ENCODE measurements at regions not wholly inside any gene's neighbourhood (a gene's known extent, or its start where the extent isn't known, plus 50 kb on each side); places are given as distances from the start of the nearest gene placed in this dataset.

GRCh38 chr4:10354746-10355145 is 102.5 kb downstream of the ZNF518B start:
- CTCF ChIA-PET = no interaction called here

More at GRCh38 chr4:10354746-10355145, 102.5 kb downstream of the ZNF518B start:
- Histone ChIP-seq H3K23ac (ENCODE audit: low read depth, low read length) (no peak overlapping the region), H2BK15ac (ENCODE audit: low read depth, low read length) (no peak overlapping the region), H3K4me2 (ENCODE audit: low read depth, low read length) (no peak overlapping the region), H2AFZ (replicated peaks; ENCODE audit: low read length, poor library complexity) (no peak overlapping the region), H3K27ac (ENCODE audit: insufficient read depth, low read length) (no peak overlapping the region), H3K4ac (ENCODE audit: low read depth, low read length) (no peak overlapping the region), H3K9me3 (ENCODE audit: control insufficient read depth, insufficient read depth, low read length) (peaks cover 3% of the 10 kb centered on the region; the same call in 1 of the 2 replicates), H2BK120ac (ENCODE audit: low read depth, low read length) (no peak overlapping the region), H3K27me3 (ENCODE audit: control insufficient read depth, insufficient read depth, low read length) (no peaks in the 10 kb centered on the region), H2AK9ac (replicated peaks; ENCODE audit: low read depth, low read length, poor library complexity) (no peak overlapping the region), H3K14ac (replicated peaks; ENCODE audit: low read depth, low read length) (no peak overlapping the region), H2AK5ac (ENCODE audit: low read depth, low read length) (no peak overlapping the region), H3K18ac (ENCODE audit: low read depth, low read length) (no peak overlapping the region), H3K4me3 (ENCODE audit: insufficient read depth, low read depth, low read length) (no peak overlapping the region), H3K9me1 (ENCODE audit: insufficient read depth, low read length) (no peaks in the 10 kb centered on the region), H3K56ac (ENCODE audit: extremely low read depth, insufficient read depth, low read length) (no peak overlapping the region), H4K20me1 (ENCODE audit: insufficient read depth, low read length) (no peaks in the 10 kb centered on the region), H2BK20ac (ENCODE audit: low read depth, low read length) (no peak overlapping the region), H3K4me1 (ENCODE audit: control insufficient read depth, insufficient read depth, low read length) (no peaks in the 10 kb centered on the region), H2BK5ac (ENCODE audit: low read depth, low read length, poor library complexity, severe bottlenecking) (no peak overlapping the region), H4K8ac (ENCODE audit: low read depth in 2 of 2, low read length in 2 of 2) (no peak overlapping the region), H3K79me1 (ENCODE audit: low read depth in 1 of 2, low read length in 2 of 2) (no peaks in the 10 kb centered on the region), H3K9ac (ENCODE audit: low read depth, low read length) (no peak overlapping the region), H4K91ac (ENCODE audit: insufficient read depth, low read depth, low read length) (no peak overlapping the region), H4K5ac (ENCODE audit: low read depth, low read length) (no peak overlapping the region), H3K36me3 (ENCODE audit: control insufficient read depth, insufficient read depth, low read length) (no peaks in the 10 kb centered on the region)
- TF ChIP-seq CEBPB (IDR thresholded peaks at IDR 0.05; ENCODE audit: low read depth, low read length) = no peak
- TF ChIP-seq BHLHE40 (IDR thresholded peaks at IDR 0.05; ENCODE audit: low read depth, low read length) = no peak
- TF ChIP-seq FOS (IDR thresholded peaks at IDR 0.05; ENCODE audit: low read depth, low read length) = no peak
- no peak for TF ChIP-seq SMC3 (IDR thresholded peaks at IDR 0.05; ENCODE audit: low read depth, low read length)
- TF ChIP-seq CTCF (conservative IDR thresholded peaks at IDR 0.05; ENCODE audit: low read depth, low read length) = no peak
- no peak for TF ChIP-seq CHD1 (IDR thresholded peaks at IDR 0.05; ENCODE audit: low read depth, low read length)
- TF ChIP-seq POLR2A (IDR thresholded peaks at IDR 0.05; ENCODE audit: low read depth, low read length) = no peak
- no peak for TF ChIP-seq RAD21 (IDR thresholded peaks at IDR 0.05; ENCODE audit: low read length)
- no peak for TF ChIP-seq MAFK (IDR thresholded peaks at IDR 0.05; ENCODE audit: low read depth, low read length)
- TF ChIP-seq RFX5 (IDR thresholded peaks at IDR 0.05; ENCODE audit: low read depth, low read length) = no peak
- no peak for TF ChIP-seq MAZ (IDR thresholded peaks at IDR 0.05; ENCODE audit: borderline replicate concordance, low read depth, low read length)
- in situ Hi-C loops (cut with MboI; ENCODE audit: low sequenced_read_pairs) = no loop called here
- ATAC-seq (ENCODE audit: low read depth) (no peak), DNase-seq (no peak)
- POLR2A ChIA-PET (ENCODE audit: unreplicated experiment) = no interaction called here
- dilution Hi-C loops (cut with HindIII; ENCODE audit: low sequenced_read_pairs, unreplicated experiment) = no loop called here
- no TSS peak for BruUV-seq (replicated peaks)
- intact Hi-C loops (cut with micrococcal nuclease) = no loop called here
